ENCODE measurements at regions not wholly inside any gene's neighbourhood (a gene's known extent, or its start where the extent isn't known, plus 50 kb on each side); places are given as distances from the start of the nearest gene placed in this dataset.

DNA sequence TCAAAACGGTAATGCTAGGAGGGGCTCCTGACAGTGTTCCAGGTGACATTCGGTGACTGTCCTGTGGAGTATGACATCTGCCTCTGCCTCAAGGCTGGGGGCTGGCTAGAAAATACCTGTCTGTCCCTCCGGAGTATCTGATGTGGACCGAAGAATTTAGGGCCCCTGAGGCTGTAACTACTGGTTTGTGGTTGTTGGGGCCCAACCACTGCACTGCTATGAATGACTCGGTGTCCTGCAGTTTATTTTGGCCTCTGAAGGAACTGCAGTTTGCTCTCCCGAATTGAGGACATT lies 198.9 kb upstream of the CAND1 start:
- TF ChIP-seq, protein P1, sequence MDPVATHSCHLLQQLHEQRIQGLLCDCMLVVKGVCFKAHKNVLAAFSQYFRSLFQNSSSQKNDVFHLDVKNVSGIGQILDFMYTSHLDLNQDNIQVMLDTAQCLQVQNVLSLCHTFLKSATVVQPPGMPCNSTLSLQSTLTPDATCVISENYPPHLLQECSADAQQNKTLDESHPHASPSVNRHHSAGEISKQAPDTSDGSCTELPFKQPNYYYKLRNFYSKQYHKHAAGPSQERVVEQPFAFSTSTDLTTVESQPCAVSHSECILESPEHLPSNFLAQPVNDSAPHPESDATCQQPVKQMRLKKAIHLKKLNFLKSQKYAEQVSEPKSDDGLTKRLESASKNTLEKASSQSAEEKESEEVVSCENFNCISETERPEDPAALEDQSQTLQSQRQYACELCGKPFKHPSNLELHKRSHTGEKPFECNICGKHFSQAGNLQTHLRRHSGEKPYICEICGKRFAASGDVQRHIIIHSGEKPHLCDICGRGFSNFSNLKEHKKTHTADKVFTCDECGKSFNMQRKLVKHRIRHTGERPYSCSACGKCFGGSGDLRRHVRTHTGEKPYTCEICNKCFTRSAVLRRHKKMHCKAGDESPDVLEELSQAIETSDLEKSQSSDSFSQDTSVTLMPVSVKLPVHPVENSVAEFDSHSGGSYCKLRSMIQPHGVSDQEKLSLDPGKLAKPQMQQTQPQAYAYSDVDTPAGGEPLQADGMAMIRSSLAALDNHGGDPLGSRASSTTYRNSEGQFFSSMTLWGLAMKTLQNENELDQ (tag by site-specific recombination; IDR thresholded peaks at IDR 0.05; ENCODE audit: low read depth) = no peak
- TF ChIP-seq, protein P2, sequence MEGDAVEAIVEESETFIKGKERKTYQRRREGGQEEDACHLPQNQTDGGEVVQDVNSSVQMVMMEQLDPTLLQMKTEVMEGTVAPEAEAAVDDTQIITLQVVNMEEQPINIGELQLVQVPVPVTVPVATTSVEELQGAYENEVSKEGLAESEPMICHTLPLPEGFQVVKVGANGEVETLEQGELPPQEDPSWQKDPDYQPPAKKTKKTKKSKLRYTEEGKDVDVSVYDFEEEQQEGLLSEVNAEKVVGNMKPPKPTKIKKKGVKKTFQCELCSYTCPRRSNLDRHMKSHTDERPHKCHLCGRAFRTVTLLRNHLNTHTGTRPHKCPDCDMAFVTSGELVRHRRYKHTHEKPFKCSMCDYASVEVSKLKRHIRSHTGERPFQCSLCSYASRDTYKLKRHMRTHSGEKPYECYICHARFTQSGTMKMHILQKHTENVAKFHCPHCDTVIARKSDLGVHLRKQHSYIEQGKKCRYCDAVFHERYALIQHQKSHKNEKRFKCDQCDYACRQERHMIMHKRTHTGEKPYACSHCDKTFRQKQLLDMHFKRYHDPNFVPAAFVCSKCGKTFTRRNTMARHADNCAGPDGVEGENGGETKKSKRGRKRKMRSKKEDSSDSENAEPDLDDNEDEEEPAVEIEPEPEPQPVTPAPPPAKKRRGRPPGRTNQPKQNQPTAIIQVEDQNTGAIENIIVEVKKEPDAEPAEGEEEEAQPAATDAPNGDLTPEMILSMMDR (tag by site-specific recombination; IDR thresholded peaks at IDR 0.05) = no peak
- TF ChIP-seq ZNF133 (tag by site-specific recombination; IDR thresholded peaks at IDR 0.05) (no peak), ZNF121 (tag by site-specific recombination; IDR thresholded peaks at IDR 0.05) (no peak), SP7 (tag by site-specific recombination; IDR thresholded peaks at IDR 0.05) (no peak), ZFP3 (tag by site-specific recombination; IDR thresholded peaks at IDR 0.05; ENCODE audit: low read depth) (no peak), ZNF10 (tag by site-specific recombination; IDR thresholded peaks at IDR 0.05) (no peak), ZNF792 (tag by site-specific recombination; IDR thresholded peaks at IDR 0.05) (no peak), ZNF777 (tag by site-specific recombination; IDR thresholded peaks at IDR 0.05; ENCODE audit: borderline replicate concordance) (no peak), ZBTB1 (tag by site-specific recombination; IDR thresholded peaks at IDR 0.05) (no peak), ZNF24 (tag by site-specific recombination; IDR thresholded peaks at IDR 0.05) (no peak)
- TF ChIP-seq, protein P3, sequence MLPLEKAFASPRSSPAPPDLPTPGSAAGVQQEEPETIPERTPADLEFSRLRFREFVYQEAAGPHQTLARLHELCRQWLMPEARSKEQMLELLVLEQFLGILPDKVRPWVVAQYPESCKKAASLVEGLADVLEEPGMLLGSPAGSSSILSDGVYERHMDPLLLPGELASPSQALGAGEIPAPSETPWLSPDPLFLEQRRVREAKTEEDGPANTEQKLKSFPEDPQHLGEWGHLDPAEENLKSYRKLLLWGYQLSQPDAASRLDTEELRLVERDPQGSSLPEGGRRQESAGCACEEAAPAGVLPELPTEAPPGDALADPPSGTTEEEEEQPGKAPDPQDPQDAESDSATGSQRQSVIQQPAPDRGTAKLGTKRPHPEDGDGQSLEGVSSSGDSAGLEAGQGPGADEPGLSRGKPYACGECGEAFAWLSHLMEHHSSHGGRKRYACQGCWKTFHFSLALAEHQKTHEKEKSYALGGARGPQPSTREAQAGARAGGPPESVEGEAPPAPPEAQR (tag by site-specific recombination; IDR thresholded peaks at IDR 0.05) = no peak
- TF ChIP-seq, protein P4, sequence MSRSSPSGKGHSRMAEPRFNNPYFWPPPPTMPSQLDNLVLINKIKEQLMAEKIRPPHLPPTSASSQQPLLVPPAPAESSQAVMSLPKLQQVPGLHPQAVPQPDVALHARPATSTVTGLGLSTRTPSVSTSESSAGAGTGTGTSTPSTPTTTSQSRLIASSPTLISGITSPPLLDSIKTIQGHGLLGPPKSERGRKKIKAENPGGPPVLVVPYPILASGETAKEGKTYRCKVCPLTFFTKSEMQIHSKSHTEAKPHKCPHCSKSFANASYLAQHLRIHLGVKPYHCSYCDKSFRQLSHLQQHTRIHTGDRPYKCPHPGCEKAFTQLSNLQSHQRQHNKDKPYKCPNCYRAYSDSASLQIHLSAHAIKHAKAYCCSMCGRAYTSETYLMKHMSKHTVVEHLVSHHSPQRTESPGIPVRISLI (tag by site-specific recombination; IDR thresholded peaks at IDR 0.05) = no peak
